ENCODE measurements at regions not wholly inside any gene's neighbourhood (a gene's known extent, or its start where the extent isn't known, plus 50 kb on each side); places are given as distances from the start of the nearest gene placed in this dataset.

DNA sequence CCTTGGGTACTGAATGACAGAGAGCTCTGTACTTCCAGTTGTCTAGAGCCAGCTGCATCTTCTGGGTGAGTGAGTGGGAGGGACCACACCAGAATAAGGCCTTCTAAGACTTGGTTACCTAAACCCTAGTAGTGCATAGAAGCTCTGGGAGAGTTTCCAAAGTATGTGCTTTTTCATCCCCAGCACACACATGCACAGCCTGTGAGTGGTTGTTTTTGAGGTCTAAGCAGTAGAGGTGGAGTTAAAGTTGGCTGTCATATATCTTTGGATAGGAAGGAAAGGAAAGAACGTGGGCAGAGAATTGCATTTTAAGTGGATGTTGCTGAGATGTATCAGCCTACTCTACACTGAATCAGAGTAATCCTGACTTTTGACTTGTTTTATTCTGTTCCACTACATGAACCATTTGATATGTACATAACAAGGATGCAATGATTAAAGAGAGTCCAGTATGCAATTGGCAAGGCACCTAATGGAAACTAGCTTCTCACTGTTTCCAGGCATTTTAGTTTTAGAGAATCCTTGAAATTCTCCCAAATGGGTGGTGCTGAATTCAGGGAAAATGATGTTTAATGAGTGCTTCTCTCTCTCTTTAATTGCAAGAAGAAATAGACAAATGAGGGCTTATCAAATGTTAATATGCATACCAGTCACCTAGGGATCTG is 51.8 kb upstream of the PRICKLE1 start:
- H3K27me3 ChIP-seq (ENCODE audit: insufficient read depth, low read depth, low read length), result no peaks in the 10 kb centered on the region
- H3K36me3 ChIP-seq (ENCODE audit: insufficient read depth, low read length), result no peaks in the 10 kb centered on the region
- no peaks in the 10 kb centered on the region for H3K79me2 ChIP-seq (replicated peaks; ENCODE audit: insufficient read depth, low read length)
- H3K27ac ChIP-seq (ENCODE audit: low read length), result no peak overlapping the region
- no peaks in the 10 kb centered on the region for H3F3A ChIP-seq (ENCODE audit: insufficient read depth, low read length, poor library complexity, severe bottlenecking)
- no peaks in the 10 kb centered on the region for H3K9me3 ChIP-seq (ENCODE audit: low read length)
- H3K4me3 ChIP-seq (ENCODE audit: low read length), result no peak overlapping the region
- H3K4me2 ChIP-seq (ENCODE audit: low read length), result no peak overlapping the region
- H2AFZ ChIP-seq (ENCODE audit: low read depth, low read length), result no peak overlapping the region
- TF ChIP-seq POLR2AphosphoS5 (IDR thresholded peaks at IDR 0.05) (no peak), EP300 (conservative IDR thresholded peaks at IDR 0.05; ENCODE audit: poor library complexity, severe bottlenecking) (no peak), EZH2 (IDR thresholded peaks at IDR 0.05; ENCODE audit: borderline replicate concordance, insufficient read depth, low read length, poor library complexity, severe bottlenecking) (no peak), CTCF (IDR thresholded peaks at IDR 0.05; ENCODE audit: poor library complexity, severe bottlenecking) (no peak), TAF1 (IDR thresholded peaks at IDR 0.05; ENCODE audit: low read depth) (no peak), SMC3 (conservative IDR thresholded peaks at IDR 0.05; ENCODE audit: poor library complexity) (no peak), RAD21 (conservative IDR thresholded peaks at IDR 0.05) (no peak)
- TF ChIP-seq, protein P1, sequence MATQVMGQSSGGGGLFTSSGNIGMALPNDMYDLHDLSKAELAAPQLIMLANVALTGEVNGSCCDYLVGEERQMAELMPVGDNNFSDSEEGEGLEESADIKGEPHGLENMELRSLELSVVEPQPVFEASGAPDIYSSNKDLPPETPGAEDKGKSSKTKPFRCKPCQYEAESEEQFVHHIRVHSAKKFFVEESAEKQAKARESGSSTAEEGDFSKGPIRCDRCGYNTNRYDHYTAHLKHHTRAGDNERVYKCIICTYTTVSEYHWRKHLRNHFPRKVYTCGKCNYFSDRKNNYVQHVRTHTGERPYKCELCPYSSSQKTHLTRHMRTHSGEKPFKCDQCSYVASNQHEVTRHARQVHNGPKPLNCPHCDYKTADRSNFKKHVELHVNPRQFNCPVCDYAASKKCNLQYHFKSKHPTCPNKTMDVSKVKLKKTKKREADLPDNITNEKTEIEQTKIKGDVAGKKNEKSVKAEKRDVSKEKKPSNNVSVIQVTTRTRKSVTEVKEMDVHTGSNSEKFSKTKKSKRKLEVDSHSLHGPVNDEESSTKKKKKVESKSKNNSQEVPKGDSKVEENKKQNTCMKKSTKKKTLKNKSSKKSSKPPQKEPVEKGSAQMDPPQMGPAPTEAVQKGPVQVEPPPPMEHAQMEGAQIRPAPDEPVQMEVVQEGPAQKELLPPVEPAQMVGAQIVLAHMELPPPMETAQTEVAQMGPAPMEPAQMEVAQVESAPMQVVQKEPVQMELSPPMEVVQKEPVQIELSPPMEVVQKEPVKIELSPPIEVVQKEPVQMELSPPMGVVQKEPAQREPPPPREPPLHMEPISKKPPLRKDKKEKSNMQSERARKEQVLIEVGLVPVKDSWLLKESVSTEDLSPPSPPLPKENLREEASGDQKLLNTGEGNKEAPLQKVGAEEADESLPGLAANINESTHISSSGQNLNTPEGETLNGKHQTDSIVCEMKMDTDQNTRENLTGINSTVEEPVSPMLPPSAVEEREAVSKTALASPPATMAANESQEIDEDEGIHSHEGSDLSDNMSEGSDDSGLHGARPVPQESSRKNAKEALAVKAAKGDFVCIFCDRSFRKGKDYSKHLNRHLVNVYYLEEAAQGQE (IDR thresholded peaks at IDR 0.05; ENCODE audit: borderline replicate concordance), result no peak
- H3K9me2 ChIP-seq (ENCODE audit: insufficient read depth, low read length), result no peaks in the 10 kb centered on the region
- no peaks in the 10 kb centered on the region for H4K20me1 ChIP-seq (ENCODE audit: insufficient read depth)
- no peak overlapping the region for H3K9ac ChIP-seq (ENCODE audit: low read length)

DNA sequence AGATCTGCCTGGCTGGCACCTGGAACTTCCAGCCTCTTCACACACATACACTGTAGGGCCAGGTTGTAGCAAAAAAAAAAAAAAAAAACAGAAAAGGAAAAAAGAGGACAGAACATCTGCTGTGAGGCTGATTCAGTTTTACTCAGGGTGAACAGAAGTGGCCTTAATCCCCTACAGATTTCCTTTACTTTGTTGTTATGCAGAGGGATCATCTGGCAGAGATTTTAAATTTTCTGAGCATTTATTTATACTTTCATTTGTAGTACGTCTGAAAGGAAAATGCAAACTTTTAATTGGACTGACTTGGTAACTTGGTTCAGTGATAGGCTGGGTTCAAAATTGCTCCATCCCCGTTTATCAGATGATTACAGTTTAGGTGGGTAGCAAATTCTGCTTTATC is 50.8 kb upstream of the PRICKLE1 start:
- Histone ChIP-seq H3K36me3 (ENCODE audit: insufficient read depth, low read length) (no peaks in the 10 kb centered on the region), H3K9me2 (ENCODE audit: insufficient read depth, low read length) (no peaks in the 10 kb centered on the region), H3K27me3 (ENCODE audit: insufficient read depth, low read depth, low read length) (no peaks in the 10 kb centered on the region), H3K27ac (ENCODE audit: low read length) (no peak overlapping the region), H3K9ac (ENCODE audit: low read length) (no peak overlapping the region), H4K20me1 (ENCODE audit: insufficient read depth) (no peaks in the 10 kb centered on the region), H3K4me2 (ENCODE audit: low read length) (no peak overlapping the region), H2AFZ (ENCODE audit: low read depth, low read length) (no peak overlapping the region), H3F3A (ENCODE audit: insufficient read depth, low read length, poor library complexity, severe bottlenecking) (no peaks in the 10 kb centered on the region), H3K9me3 (ENCODE audit: low read length) (no peaks in the 10 kb centered on the region), H3K79me2 (replicated peaks; ENCODE audit: insufficient read depth, low read length) (no peaks in the 10 kb centered on the region), H3K4me3 (ENCODE audit: low read length) (no peak overlapping the region)
- no peak for TF ChIP-seq EP300 (conservative IDR thresholded peaks at IDR 0.05; ENCODE audit: poor library complexity, severe bottlenecking)
- TF ChIP-seq, protein P1 (IDR thresholded peaks at IDR 0.05; ENCODE audit: borderline replicate concordance), result no peak
- no peak for TF ChIP-seq TAF1 (IDR thresholded peaks at IDR 0.05; ENCODE audit: low read depth)
- no peak for TF ChIP-seq SMC3 (conservative IDR thresholded peaks at IDR 0.05; ENCODE audit: poor library complexity)
- no peak for TF ChIP-seq POLR2AphosphoS5 (IDR thresholded peaks at IDR 0.05)
- TF ChIP-seq CTCF (IDR thresholded peaks at IDR 0.05; ENCODE audit: poor library complexity, severe bottlenecking), result no peak
- no peak for TF ChIP-seq MXI1 (conservative IDR thresholded peaks at IDR 0.05; ENCODE audit: poor library complexity, severe bottlenecking)
- TF ChIP-seq RAD21 (conservative IDR thresholded peaks at IDR 0.05), result no peak
- no peak for TF ChIP-seq EZH2 (IDR thresholded peaks at IDR 0.05; ENCODE audit: borderline replicate concordance, insufficient read depth, low read length, poor library complexity, severe bottlenecking)
